Medulla oblongata (tissue), 1 donor: ENCODE measurements at regions not wholly inside any gene's neighbourhood (a gene's known extent, or its start where the extent isn't known, plus 50 kb on each side); places are given as distances from the start of the nearest gene placed in this dataset.
"Not testable (repeated sequence)": the region's sequence is repeated elsewhere in the genome, so short reads cannot be mapped to it uniquely, and the experiment has no call there.

Experiments
- DNase-seq: peaks from one replicate; pipeline ENCODE4 v3.0.0-alpha.2; 2015; ENCODE audit errors: extremely low spot score

GRCh38 chr11:71153005-71153390 lies 99.4 kb downstream of the SHANK2 start:
- DNase-seq: no peak

- DNase-seq: not testable (repeated sequence)
These were observed 99.9 kb downstream of the SHANK2 start for GRCh38 chr11:71152312-71153004.

GRCh38 chr11:71151561-71151960 lies 100.8 kb downstream of the SHANK2 start:
- DNase-seq: no peak

GRCh38 chr11:71150859-71151258 lies 101.5 kb downstream of the SHANK2 start:
- DNase-seq: no peak

- DNase-seq: no peak
These were observed 103.7 kb downstream of the SHANK2 start for GRCh38 chr11:71148716-71149115.

GRCh38 chr11:71147331-71147730 lies 105.0 kb downstream of the SHANK2 start:
- no peak for DNase-seq

- no peak for DNase-seq
These were observed 105.5 kb downstream of the SHANK2 start for GRCh38 chr11:71146846-71147245.

GRCh38 chr11:71145988-71146824 lies 106.2 kb downstream of the SHANK2 start:
- DNase-seq: no peak

- no peak for DNase-seq
These were observed 107.0 kb downstream of the SHANK2 start for GRCh38 chr11:71145368-71145767.

GRCh38 chr11:71144736-71145135 lies 107.6 kb downstream of the SHANK2 start:
- DNase-seq: no peak

- no peak for DNase-seq
These were observed 108.4 kb downstream of the SHANK2 start for GRCh38 chr11:71144010-71144409.

GRCh38 chr11:71140206-71140919 lies 112.0 kb downstream of the SHANK2 start:
- DNase-seq: peak; percentile 21

GRCh38 chr11:71139516-71140205 lies 112.7 kb downstream of the SHANK2 start:
- DNase-seq: peak; percentile 96

GRCh38 chr11:71138737-71139425 lies 113.5 kb downstream of the SHANK2 start:
- peak; percentile 45 for DNase-seq

- no peak for DNase-seq
These were observed 115.0 kb downstream of the SHANK2 start for GRCh38 chr11:71137376-71137775.

GRCh38 chr11:71136095-71136845 lies 116.1 kb downstream of the SHANK2 start:
- DNase-seq: no peak

GRCh38 chr11:71135112-71135511 lies 117.3 kb downstream of the SHANK2 start:
- DNase-seq: no peak

- no peak for DNase-seq
These were observed 118.4 kb downstream of the SHANK2 start for GRCh38 chr11:71133946-71134345.

- DNase-seq: no peak
These were observed 120.5 kb downstream of the SHANK2 start for GRCh38 chr11:71131861-71132260.

GRCh38 chr11:71130106-71130505 lies 122.3 kb downstream of the SHANK2 start:
- no peak for DNase-seq

GRCh38 chr11:71129624-71130023 lies 122.8 kb downstream of the SHANK2 start:
- DNase-seq: no peak
